Astrocyte (in vitro differentiated cells and primary cell): ENCODE measurements at regions not wholly inside any gene's neighbourhood (a gene's known extent, or its start where the extent isn't known, plus 50 kb on each side); places are given as distances from the start of the nearest gene placed in this dataset.

Experiments
- DNase-seq: peaks from one replicate; pipeline ENCODE4 v3.0.0-alpha.2; 2010; ENCODE audit warnings: low read depth
- FAIRE-seq: peaks from 2 replicates; lab custom pipeline; 2011; peaks lifted over from hg19 to GRCh38; lab: Jason Lieb, UNC
- H2AFZ ChIP-seq: 2 replicates; pipeline ENCODE4 v1.6.0; 2012; ENCODE audit warnings: low read depth, low read length, inconsistent platforms
- H3K27ac ChIP-seq: 2 replicates; pipeline ENCODE4 v1.5.1; 2011; ENCODE audit warnings: low read depth, low read length, inconsistent platforms
- H3K27me3 ChIP-seq: 2 replicates; pipeline ENCODE4 v1.6.0; 2011; ENCODE audit warnings: low read length, inconsistent platforms; ENCODE audit not compliant: insufficient read depth
- H3K36me3 ChIP-seq: 2 replicates; pipeline ENCODE4 v1.5.1; 2011; ENCODE audit warnings: low read length, inconsistent platforms; ENCODE audit not compliant: insufficient read depth
- H3K4me1 ChIP-seq: 2 replicates; pipeline ENCODE4 v1.5.1; 2011; ENCODE audit warnings: low read length, inconsistent platforms; ENCODE audit not compliant: insufficient read depth
- H3K4me2 ChIP-seq: 2 replicates; pipeline ENCODE4 v1.6.0; 2012; ENCODE audit warnings: low read length, inconsistent platforms
- H3K4me3 ChIP-seq: 2 replicates; pipeline ENCODE4 v1.5.1; 2011; ENCODE audit warnings: low read depth, mild to moderate bottlenecking, low read length, inconsistent platforms; ENCODE audit not compliant: insufficient read depth
- H3K79me2 ChIP-seq: 2 replicates; pipeline ENCODE4 v1.6.0; 2012; ENCODE audit warnings: mild to moderate bottlenecking, low read length, inconsistent platforms; ENCODE audit not compliant: insufficient read depth
- H3K9ac ChIP-seq: 2 replicates; pipeline ENCODE4 v1.6.0; 2012; ENCODE audit warnings: mild to moderate bottlenecking, low read length, inconsistent platforms
- H3K9me3 ChIP-seq: 2 replicates; pipeline ENCODE4 v1.5.1; 2012; ENCODE audit warnings: low read depth, mild to moderate bottlenecking, low read length, inconsistent platforms; ENCODE audit not compliant: insufficient read depth
- H4K20me1 ChIP-seq: 2 replicates; pipeline ENCODE4 v1.6.0; 2012; ENCODE audit warnings: low read length, inconsistent platforms; ENCODE audit not compliant: insufficient read depth
- H3K27ac Mint-ChIP-seq: one replicate; pipeline ENCODE4 v1.8.0; 2021; ENCODE audit warnings: mild to moderate bottlenecking, mixed read lengths; ENCODE audit not compliant: unreplicated experiment
- H3K27me3 Mint-ChIP-seq: one replicate; pipeline ENCODE4 v1.8.0; 2021; ENCODE audit warnings: low read depth, mixed read lengths; ENCODE audit not compliant: unreplicated experiment
- H3K36me3 Mint-ChIP-seq: one replicate; pipeline ENCODE4 v1.8.0; 2021; ENCODE audit warnings: low read depth, mixed read lengths; ENCODE audit not compliant: unreplicated experiment
- H3K4me1 Mint-ChIP-seq: one replicate; pipeline ENCODE4 v1.8.0; 2021; ENCODE audit warnings: low read depth, mixed read lengths; ENCODE audit not compliant: unreplicated experiment
- H3K4me3 Mint-ChIP-seq: one replicate; pipeline ENCODE4 v1.8.0; 2021; ENCODE audit warnings: mild to moderate bottlenecking, moderate library complexity, mixed read lengths; ENCODE audit not compliant: unreplicated experiment
- H3K9me3 Mint-ChIP-seq: one replicate; pipeline ENCODE4 v1.8.0; 2021; ENCODE audit warnings: mild to moderate bottlenecking, mixed read lengths; ENCODE audit not compliant: unreplicated experiment
- CTCF ChIP-seq: IDR thresholded peaks from 2 replicates; pipeline ENCODE4 v1.5.1; 2011; ENCODE audit warnings: low read depth, mild to moderate bottlenecking, inconsistent platforms, low read length, moderate library complexity; ENCODE audit not compliant: insufficient read depth
- EZH2 ChIP-seq: IDR thresholded peaks from 2 replicates; pipeline ENCODE4 v1.6.1; 2012; ENCODE audit warnings: mild to moderate bottlenecking, low read length, inconsistent platforms; ENCODE audit not compliant: insufficient read depth

- Histone ChIP-seq H3K27ac (no peak overlapping the region), H3K36me3 (no peaks in the 10 kb centered on the region), H3K9ac (no peak overlapping the region), H3K79me2 (no peaks in the 10 kb centered on the region), H3K27me3 (no peaks in the 10 kb centered on the region), H3K4me1 (no peaks in the 10 kb centered on the region), H3K4me2 (no peak overlapping the region), H3K4me3 (no peak overlapping the region), H3K9me3 (no peaks in the 10 kb centered on the region), H4K20me1 (no peaks in the 10 kb centered on the region), H2AFZ (no peak overlapping the region)
- H3K9me3 Mint-ChIP-seq = peaks cover 6% of the 10 kb centered on the region
- H3K27ac Mint-ChIP-seq = no peak overlapping the region
- H3K36me3 Mint-ChIP-seq = peaks cover 2% of the 10 kb centered on the region
- H3K4me3 Mint-ChIP-seq = no peak overlapping the region
- FAIRE-seq (no peak), DNase-seq (peak; percentile 59)
- H3K27me3 Mint-ChIP-seq = no peaks in the 10 kb centered on the region
- TF ChIP-seq EZH2 = no peak
- no peak for TF ChIP-seq CTCF
- H3K4me1 Mint-ChIP-seq = peaks cover 12% of the 10 kb centered on the region
Measured at GRCh38 chr14:61887628-61888027, 125.4 kb downstream of the SNAPC1 start.

GRCh38 chr14:61889914-61890351 lies 127.7 kb downstream of the SNAPC1 start:
- H3K79me2 ChIP-seq = no peaks in the 10 kb centered on the region
- no peak overlapping the region for H2AFZ ChIP-seq
- H3K27ac ChIP-seq = no peak overlapping the region
- no peak for DNase-seq
- peaks cover 1% of the 10 kb centered on the region for H3K9me3 Mint-ChIP-seq
- no peak for FAIRE-seq
- no peaks in the 10 kb centered on the region for H3K27me3 Mint-ChIP-seq
- no peaks in the 10 kb centered on the region for H3K4me1 ChIP-seq
- no peak overlapping the region for H3K9ac ChIP-seq
- no peak overlapping the region for H3K4me2 ChIP-seq
- peaks cover 2% of the 10 kb centered on the region for H3K36me3 Mint-ChIP-seq
- no peaks in the 10 kb centered on the region for H3K27me3 ChIP-seq
- no peak overlapping the region for H3K4me3 Mint-ChIP-seq
- H3K27ac Mint-ChIP-seq = no peak overlapping the region
- H3K36me3 ChIP-seq = no peaks in the 10 kb centered on the region
- H3K9me3 ChIP-seq = no peaks in the 10 kb centered on the region
- H3K4me3 ChIP-seq = no peak overlapping the region
- H4K20me1 ChIP-seq = no peaks in the 10 kb centered on the region
- H3K4me1 Mint-ChIP-seq = peaks cover 12% of the 10 kb centered on the region
- no peak for TF ChIP-seq CTCF
- no peak for TF ChIP-seq EZH2

GRCh38 chr14:61891170-61891569 lies 128.9 kb downstream of the SNAPC1 start:
- H3K36me3 ChIP-seq = no peaks in the 10 kb centered on the region
- H3K27ac Mint-ChIP-seq = no peak overlapping the region
- no peaks in the 10 kb centered on the region for H3K4me1 ChIP-seq
- H3K27ac ChIP-seq = no peak overlapping the region
- no peak overlapping the region for H3K9ac ChIP-seq
- H3K4me1 Mint-ChIP-seq = peaks cover 12% of the 10 kb centered on the region
- H2AFZ ChIP-seq = no peak overlapping the region
- no peaks in the 10 kb centered on the region for H3K27me3 ChIP-seq
- no peak for FAIRE-seq
- no peaks in the 10 kb centered on the region for H4K20me1 ChIP-seq
- no peaks in the 10 kb centered on the region for H3K27me3 Mint-ChIP-seq
- H3K9me3 Mint-ChIP-seq = peaks cover 1% of the 10 kb centered on the region
- TF ChIP-seq EZH2 (no peak), CTCF (no peak)
- no peak overlapping the region for H3K4me3 ChIP-seq
- H3K4me2 ChIP-seq = no peak overlapping the region
- no peak overlapping the region for H3K4me3 Mint-ChIP-seq
- no peaks in the 10 kb centered on the region for H3K9me3 ChIP-seq
- H3K36me3 Mint-ChIP-seq = peaks cover 2% of the 10 kb centered on the region
- no peaks in the 10 kb centered on the region for H3K79me2 ChIP-seq
- peak; percentile 27 for DNase-seq
